Dermis microvascular lymphatic vessel endothelial cell (primary cell): ENCODE measurements at regions not wholly inside any gene's neighbourhood (a gene's known extent, or its start where the extent isn't known, plus 50 kb on each side); places are given as distances from the start of the nearest gene placed in this dataset.
A peak's percentile ranks its signal among the peaks of the same experiment; 100 is the strongest.

ENCODE experiments used
- DNase-seq, 2 donors: peaks; one replicate each; pipeline versions ENCODE4 v3.0.0 to v3.0.0-alpha.2; 2010; ENCODE audit warnings: low read depth in 2 of 2

DNA sequence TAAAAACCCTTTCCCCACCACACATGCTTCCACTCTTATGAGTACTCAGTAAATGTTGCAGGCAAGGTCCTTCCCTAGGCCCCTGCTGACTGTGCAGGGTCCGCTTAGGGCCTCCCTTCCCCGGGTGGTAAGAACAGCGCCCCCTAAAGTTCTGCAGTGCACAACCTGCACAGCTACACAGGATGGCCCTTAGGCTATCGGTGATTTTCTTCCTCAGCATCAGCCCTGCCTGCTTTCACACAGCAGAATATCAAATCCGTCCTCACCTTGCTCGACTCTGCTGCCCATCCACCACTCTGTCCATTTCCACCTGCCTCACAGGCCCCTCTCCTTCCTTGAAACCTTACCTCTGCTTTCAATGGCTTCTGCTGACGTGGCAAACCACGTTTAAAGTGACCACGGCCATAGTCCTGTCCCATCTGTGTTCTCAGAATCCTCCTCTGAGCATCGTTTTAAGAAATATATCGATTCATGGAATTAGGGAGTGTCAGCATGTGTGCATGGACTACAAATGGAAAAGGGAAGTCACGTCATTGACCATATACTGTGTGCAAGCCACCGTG is 51.4 kb upstream of the TMEM132E start:
- no peak for DNase-seq

DNA sequence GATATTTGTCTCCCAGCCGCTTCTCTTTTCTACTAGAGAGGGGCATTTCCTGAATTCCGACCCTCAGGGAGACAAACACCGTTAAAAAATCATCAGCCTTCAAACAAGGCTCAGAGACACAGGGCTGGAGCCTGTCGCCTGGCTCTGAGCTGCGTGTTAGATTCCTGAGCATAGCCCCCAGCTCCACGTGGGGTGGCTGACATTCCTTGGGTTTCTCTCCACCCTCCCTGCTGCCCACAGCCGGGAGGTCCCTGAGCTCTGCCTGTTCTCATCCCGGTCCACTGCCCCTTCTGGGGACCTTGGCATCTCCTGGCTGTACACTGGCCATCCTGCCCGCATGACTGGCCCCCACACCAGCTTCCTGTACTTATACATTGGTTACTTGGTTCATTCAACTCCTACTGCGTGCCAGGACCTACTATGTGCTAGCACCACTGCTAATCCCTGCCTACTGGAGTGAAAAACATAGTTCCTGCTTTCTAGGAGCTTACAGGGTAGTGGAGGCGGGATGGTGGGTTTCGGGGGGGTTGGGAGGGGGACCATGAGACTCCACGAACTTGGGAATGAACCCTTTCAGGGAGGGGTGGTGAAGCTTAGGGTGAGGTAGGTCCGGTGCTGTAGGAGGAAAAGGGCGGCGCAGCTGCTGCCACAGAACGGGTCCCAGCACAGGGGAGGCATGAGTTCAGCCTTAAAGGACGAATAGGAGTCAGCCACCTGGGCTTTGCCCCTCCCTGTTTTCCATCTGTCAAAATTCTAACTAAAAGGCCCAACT is 52.1 kb upstream of the TMEM132E start:
- DNase-seq = no peak

DNA sequence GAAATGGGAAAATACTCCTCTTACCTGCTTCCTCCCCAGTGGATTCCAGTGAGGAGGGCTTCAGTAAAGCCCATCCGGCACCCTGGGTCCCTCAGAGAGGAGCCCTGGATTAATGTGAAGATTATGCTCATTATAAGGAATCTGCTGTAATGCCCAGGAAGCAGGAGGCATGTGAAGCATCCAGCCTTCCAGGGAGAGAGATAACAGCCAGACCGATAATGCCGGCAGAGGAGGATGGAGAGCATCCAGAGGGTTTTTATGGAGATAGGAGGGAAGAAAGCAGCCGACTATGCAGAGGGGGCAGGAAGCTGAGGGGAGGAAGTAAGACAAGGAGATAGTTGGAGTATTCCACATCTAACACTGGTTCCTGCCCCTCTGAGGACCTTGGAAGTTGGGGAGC is 53.7 kb upstream of the TMEM132E start:
- DNase-seq = no peak

DNA sequence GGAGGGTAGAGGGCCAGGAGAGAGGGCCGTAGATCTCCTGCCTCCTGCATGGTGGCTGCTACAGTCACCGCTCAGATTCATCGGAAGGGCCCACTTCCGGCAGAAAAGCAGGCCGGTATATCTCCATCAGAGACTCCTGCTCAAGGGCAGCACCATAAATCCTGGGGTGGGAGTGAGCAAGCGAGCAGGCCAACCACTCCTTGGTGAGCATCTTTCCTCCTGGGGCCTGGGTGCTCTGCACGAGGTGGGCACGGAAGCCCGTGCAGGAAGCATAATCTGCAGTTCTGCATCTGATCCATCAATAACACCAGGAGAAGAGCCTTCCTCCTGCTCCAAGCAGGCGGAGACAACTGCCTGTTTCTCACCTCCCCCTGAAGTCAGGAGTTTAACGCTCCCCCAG is 57.4 kb upstream of the TMEM132E start:
- DNase-seq = no peak

DNA sequence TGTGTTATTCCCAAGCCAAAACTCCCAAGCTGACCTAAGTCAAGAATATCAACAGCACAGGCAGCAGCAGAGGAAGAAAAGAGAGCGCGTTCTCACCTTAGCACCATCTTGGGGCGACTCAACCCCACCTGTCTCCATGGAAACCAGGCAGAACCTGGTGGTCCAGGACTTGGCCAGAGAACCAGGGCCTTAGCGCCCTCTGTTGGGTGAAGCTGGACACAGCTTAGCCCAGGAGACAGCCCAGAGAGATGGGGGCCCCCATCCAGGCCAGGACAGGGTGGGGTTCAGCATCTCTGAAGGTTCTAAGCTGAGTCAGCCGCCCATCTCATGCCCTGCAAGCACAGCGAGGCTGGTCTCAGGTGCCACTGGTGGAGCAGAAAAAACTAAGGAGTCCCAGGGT is 60.1 kb upstream of the TMEM132E start:
- DNase-seq = peak in 1 of 2 donors; percentile 17

DNA sequence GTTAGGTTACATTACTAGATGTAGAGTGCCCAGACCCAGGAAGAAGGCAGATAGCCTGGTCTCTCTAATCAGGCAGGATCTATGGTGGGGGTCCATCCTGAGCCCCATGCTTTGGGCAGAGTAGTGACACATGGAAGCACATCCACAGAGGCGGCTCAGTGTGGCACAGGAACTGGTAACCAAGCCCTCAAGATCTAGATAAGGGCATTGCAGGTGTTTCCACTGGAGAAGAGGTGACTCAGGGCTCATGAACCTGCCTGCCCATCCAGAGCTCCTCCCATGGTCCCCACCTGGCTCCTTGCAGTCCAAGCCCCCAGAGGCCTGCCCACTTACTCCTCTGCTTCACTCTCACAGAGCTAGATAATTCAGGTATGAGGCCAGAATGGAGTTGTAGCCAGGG is 62.0 kb upstream of the TMEM132E start:
- DNase-seq = no peak

DNA sequence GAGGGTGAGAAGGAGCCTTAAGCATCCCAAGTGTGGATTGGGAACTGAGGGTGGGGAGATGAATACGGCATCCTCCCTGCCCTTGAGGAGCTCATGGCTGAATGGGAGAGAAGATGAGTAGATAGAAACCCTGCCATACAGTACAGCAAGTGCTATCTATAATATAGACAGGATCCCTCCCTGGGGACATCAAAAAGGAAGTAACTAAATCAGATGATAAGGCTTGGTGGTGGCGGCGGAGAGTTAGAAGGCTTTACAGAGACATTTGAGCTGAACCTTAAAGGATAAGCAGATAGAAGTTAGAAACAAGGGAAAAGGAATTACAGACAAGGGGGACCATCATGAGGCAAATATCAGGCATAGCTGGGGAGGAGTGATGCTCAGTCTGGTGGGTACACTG is 67.5 kb upstream of the TMEM132E start:
- DNase-seq = no peak

DNA sequence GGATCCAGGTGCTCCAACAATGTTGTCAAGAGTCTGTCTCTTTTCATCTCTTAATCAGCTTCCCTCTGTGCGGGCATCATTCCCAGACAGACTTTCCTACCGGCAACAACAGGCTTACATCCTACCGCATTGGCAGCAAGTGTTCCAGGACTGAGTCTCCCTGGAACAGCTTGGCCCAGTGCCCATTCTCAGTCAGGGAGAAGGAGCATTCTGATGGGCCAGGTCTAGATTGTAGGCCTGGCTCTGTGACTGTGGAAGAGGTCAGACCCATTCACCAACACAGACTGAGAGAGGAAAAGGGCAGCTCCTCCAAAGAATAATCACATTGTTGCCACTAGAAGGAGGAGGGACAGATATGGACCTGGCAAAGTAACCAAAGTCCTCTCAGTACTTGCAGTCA is 68.1 kb upstream of the TMEM132E start:
- no peak for DNase-seq

DNA sequence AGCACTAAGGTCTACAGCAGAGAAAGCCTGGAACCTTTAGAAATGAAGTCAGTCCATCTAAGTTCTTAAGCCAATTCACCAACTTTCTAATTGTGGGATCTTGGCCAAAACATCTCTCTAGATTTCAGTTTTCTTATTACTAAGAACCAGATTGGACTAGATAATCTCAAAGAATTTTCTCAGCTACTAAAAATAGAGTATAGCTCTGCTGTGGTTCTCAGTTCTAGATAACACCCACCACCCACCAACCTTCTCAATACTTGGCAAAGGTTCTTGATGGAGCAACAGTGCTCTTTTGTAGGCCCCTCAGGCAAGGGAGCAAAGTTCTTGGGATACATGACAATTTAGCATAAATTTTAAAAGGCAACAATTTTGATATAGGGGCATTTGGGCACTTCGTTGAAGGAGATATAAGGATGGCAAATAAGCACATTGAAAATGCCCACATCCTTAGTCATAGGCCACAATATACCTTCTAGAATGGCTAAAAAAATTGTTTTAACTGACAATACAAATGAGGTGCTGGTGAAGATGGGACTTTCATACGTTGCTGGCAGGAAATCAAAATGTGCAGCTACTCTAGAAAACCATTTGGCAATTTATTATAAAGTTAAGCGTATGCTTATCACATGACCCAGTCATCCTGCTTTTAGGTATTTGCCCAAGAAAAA is 74.4 kb upstream of the TMEM132E start:
- DNase-seq = no peak

DNA sequence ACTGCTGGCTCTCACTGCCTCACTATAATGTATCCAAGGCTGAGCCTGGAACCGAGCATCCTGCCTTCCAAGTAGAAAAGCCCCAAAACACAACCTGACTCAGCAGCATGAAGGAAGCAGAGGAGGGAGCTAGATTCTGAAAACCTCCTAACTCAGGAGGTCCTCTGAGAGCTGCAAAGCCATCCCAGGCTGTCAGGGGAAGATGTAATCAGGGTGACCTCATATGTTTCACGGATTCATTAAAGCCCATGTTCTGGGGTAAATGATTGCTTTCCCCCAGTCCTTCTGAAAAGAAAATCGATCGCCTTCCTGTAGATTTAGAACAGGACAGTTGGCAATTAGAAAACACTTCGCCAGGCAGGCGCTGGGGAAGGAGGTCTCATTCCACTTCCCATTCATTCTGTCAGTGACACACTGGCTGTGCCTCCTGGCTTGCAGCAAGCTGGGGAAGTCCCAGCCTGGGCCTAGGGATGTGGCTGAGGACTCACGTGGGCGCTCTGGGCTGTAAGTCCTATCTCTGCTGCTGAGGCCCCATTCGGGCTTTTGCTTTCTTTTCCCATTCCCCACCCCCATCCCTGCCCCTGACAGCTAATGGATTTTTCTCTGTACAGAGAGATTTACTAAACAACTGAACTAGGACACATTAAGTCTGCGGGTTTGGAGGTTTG is 75.7 kb upstream of the TMEM132E start:
- no peak for DNase-seq

DNA sequence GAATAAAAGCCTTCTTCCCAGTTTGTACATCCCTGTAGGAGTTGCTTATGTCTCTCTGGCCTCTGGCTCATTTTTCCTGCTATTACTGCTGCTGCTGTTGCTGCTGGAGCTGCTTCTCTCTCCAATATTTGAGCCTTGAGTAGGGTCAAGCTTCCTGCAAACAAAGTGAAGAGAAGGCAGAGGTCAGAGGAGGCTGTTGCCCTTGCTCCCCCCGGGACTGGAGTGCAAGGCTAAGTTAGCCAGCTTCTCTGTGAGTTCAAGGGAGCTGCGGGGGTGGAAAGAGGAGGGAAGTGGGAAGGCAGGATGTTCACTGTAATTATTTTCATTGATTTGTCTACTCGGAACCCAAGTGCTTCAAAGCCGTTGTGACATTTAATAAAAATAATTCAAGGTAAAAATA is 77.0 kb upstream of the TMEM132E start:
- DNase-seq = no peak

DNA sequence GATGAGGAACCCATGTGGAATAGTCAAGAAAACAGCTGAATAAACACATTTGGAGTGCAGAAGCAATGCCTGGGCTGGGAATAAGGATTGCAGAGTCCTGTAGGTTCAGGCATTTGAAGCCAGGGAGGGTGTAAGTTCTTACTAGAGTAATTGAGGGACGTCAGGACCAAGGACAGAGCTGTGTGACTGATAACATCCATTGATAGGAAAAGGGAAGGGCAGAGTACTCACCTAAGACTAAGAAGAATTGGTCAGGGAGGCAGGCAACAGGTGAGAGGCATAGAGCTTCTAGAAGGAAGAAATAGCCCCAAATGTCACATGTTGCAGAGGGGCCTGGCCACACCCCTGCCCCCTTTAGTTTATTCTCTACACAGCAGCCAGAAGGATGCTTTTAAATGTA is 79.8 kb upstream of the TMEM132E start:
- DNase-seq = peak; percentile 15 to 55

DNA sequence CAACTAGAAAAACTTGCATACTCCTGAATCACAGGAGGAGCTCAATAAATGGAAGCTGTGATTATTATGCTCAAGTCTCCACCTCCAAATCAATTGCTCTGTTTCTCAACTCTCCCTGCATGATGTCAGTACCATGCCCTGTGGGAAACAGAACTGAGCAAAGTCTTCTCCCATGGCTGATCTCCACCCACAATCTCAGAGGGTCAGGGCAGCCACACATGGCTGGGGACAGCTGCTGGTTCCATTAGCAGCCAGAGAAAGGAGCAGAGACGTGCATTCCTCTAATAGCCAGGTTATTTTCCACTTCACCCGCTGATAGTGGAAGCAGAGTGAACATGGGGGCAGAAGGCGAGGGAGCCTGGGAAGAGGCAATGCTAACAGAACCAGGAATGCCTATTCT is 85.5 kb upstream of the TMEM132E start:
- no peak for DNase-seq

DNA sequence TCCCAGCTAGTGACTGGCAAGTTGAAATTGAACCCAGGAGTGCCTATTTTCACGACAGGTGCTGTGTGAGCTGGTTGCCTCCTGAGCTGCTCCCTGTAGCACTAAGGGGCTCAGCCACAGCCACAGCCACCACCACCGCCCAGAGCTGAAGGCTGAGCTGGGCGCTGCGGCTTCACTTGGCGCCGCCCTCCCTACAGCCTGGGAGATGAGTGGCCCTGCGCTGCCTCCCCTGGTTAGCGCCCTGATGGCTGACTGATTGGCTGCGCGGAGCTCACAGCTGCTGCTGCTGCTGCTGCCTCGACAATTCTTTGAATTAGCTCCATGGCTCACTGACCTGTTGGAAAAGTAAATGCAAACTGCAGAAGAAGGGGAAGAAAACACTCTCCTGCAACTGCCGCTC is 91.8 kb upstream of the TMEM132E start:
- DNase-seq = no peak

DNA sequence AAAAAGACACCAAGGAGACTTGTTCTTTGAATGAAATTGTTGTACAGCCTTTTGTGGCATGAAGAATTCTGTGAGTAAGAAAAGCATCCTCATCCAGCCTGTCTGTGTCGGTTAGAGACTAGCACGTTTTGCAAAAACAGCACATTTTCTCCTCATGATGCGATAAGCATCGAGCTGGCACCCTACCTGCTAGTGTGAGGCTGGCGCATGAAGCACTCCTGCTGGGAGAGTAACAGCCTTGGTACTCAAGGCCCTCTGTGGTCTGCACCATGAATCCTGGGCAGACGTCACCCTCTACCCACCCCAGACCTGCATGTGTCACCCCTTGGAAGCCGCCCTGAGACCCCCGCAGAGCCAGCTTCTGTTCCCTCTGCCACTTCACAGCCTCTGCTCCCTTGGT is 92.6 kb upstream of the TMEM132E start:
- DNase-seq = no peak

DNA sequence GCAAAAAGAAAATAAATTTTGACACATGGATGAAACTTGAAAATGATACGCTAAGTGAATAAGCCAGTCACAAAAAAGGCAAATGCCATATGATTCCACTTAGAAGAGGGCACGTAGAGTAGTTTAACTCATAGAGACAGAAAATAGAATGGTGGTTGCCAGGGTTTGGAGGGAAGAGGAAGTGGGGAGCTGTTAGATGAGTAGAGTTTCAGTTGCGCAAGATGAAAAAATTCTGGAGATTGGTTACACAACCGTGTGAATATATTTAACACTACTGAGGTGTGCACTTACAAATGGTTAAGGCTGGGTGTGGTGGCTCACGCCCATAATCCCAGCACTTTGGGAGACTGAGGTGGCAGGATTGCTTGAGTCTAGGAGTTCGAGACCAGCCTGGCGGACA is 93.4 kb upstream of the TMEM132E start:
- DNase-seq = no peak

DNA sequence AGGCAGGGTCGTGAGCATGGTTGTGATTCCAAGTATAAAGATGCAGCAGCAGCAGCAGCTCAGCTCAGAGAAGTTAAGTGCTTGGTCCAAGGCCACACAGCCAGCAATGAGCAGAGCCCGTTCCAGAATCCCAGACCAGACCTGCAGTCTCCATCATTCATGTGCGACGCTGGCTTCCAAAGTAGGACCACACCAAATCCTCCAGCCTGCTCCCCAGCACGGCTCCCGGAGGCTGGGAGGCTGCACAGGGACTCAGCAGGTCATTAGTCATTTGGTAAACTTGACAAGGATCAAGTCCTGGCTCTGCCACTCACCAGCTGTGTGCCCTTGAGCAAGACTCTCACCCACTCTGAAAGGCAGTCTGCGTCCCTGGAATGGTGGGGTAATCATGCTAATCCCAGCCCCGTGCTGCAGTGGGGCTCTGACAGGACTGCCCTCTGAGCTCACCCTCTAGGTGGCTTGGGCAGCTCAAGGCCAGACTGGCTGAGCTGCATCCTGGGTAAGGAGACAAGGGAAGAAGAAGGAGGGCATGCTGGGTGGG is 95.1 kb upstream of the TMEM132E start:
- DNase-seq = no peak

DNA sequence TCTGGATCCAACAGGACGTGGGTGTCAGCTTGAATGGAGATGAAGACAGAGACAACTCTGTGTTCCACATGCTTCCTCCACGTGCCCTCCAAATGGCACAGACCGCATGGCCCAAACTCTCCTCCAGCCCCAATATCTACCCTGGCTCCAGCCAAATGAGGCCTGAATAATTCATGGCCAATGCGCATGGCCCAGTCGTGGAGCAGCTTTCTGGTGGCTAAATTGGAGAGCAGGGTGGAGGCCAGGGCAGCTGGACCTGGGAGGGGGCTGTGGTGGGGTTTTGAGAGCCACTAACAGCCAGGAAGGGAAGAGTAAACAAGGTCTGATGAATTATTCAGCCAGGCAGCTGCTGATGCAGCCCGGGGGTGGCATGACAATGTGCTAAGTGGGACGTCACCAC is 96.7 kb upstream of the TMEM132E start:
- DNase-seq = no peak

DNA sequence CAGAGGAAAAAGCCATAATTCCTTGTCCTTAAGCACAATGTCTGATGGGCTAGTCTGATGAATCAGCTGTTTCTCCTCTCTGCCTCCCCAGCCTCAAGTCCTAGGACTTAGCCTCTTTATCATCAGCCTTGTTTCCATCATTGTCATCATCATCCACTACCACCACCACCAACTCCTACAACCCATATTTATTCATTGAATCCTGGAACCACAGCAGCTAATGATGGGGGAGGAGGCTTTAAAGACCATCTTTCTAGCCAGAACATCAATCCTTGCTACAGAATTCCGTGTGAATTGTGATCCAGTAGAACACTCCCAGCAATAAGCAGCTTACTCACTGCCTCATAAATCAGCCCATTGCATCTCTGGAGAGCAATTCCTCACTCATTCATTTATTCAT is 97.6 kb upstream of the TMEM132E start:
- DNase-seq = no peak

DNA sequence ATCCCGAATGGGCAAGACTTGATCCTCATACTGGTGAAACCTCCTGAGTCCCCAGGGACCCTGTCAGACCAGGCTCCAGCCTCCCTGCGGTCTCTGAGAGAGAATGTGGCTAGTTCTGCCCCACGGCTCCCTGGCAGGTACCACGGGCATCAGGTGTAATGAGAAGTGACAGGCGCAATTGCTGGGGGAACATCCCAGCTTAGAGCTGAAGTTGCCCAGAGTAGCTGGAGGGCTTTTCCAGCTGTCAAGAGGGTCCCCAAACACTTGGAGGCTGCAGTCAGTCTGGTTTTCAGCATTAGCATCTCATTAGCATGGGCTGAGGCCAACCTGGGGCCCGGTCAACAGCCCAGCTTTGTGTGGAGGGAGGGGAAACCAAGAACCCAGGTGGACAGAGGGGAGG is 100.0 kb upstream of the TMEM132E start:
- no peak for DNase-seq

DNA sequence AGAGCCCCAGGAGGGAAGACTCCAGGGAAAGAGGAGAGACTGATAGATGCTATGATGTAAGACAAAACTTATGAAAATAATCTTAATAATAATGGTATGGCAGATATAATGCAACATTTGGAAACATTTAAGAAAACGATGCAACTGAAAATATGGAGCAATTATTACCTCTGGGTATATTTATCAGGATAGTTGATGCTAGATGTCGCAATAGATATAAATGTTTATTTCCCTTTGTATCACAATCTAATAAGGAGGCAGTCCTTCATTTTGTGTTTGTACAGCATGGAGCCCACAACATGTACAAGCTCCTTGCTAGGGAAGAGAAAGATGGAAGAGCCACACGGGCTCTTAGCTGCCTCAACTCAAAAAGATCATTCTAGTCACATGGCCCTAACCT is 101.1 kb upstream of the TMEM132E start:
- DNase-seq = no peak

DNA sequence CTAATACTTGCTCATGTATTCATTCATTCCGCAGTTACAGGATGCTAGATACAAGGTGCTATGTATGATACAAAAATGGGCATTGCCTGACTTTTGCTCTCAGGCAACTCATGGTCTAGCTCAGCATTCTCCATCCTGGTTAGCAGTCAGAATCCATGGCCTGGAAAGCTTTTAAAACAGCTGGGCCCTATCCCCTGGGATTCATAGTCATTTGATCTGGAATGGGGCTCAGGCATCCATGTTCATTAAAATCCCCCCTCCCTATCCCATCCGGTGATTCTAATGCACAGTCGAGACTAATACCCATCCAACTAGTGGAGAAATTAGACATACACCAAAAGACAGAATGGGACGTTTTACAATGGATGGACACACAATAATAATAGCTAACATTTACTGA is 104.1 kb upstream of the TMEM132E start:
- no peak for DNase-seq
